Heart left ventricle (tissue), 13 donors: ENCODE measurements at regions not wholly inside any gene's neighbourhood (a gene's known extent, or its start where the extent isn't known, plus 50 kb on each side); places are given as distances from the start of the nearest gene placed in this dataset.

Experiments used
- CTCF ChIP-seq, 12 donors: fragments of 200-600 bp; sonication (generic) in 4 of 12; IDR thresholded peaks; one replicate each; pipeline versions ENCODE4 v1.5.0 to v1.8.0; 2018 to 2022; ENCODE audit warnings: antibody characterized with exemption in 12 of 12, mild to moderate bottlenecking in 5 of 12
- POLR2A ChIP-seq, 2 donors: fragments of 450-650 bp; IDR thresholded peaks; one replicate each; pipeline ENCODE4 v1.6.1; 2017; ENCODE audit warnings: antibody characterized with exemption in 2 of 2, mild to moderate bottlenecking in 2 of 2, moderate library complexity in 2 of 2
- donor health status: ischemic (EF 13 %, LVEDD 7.1; RV severe dilation, severe dysfunction).
- donor health status: DM: no; HTN: yes; CAD: no.
- donor health status: DM: no; HTN: no; CAD: no.
- donor health status: ischemic (EF 25% LVEDD 6.9; RV normal size, moderate dysfunction).
- donor health status: ischemic (EF 25% LVEDD 5.7; RV mildly dilated, moderate dysfunction).
- donor health status: ischemic (EF 35%, LVEDD 5.7; RV mildly dilated, moderate dysfunction).
- donor health status: nonischemic (EF 11% LVEDD 7.7; RV severe dilation, severe dysfunction).
- donor health status: DM: yes; HTN: yes; CAD: no.
- donor health status: PGD.
- donor health status: ischemic (EF 29% LVEDD 5.4; RV normal size, mild dysfunction).
- donor health status: nonischemic (EF 23%, LVEDD 6.1; RV moderate dilation, normal function).

GRCh38 chr3:113053169-113053568, 62.4 kb downstream of the GTPBP8 start:
- TF ChIP-seq CTCF (IDR thresholded peaks at IDR 0.05) (no peak), POLR2A (IDR thresholded peaks at IDR 0.05) (no peak)
